Neural progenitor cell (in vitro differentiated cells): ENCODE measurements at regions not wholly inside any gene's neighbourhood (a gene's known extent, or its start where the extent isn't known, plus 50 kb on each side); places are given as distances from the start of the nearest gene placed in this dataset.

ENCODE experiments used
- DNase-seq: peaks from one replicate; pipeline ENCODE4 v3.0.0-alpha.2; 2016; ENCODE audit warnings: low spot score
- H2AFZ ChIP-seq: fragments of 200-600 bp; sonication (generic); replicated peaks from 2 replicates; pipeline ENCODE4 v1.6.1; 2016; ENCODE audit warnings: antibody characterized with exemption
- H3F3A ChIP-seq: fragments of 200-600 bp; sonication (generic); 2 replicates; pipeline ENCODE4 v1.6.1; 2016; ENCODE audit warnings: antibody characterized with exemption, low read depth
- H3K27ac ChIP-seq: fragments of 200-600 bp; sonication (generic); 2 replicates; pipeline ENCODE4 v1.5.1; 2016; ENCODE audit warnings: mild to moderate bottlenecking
- H3K27me3 ChIP-seq: fragments of 200-600 bp; sonication (generic); 2 replicates; pipeline ENCODE4 v1.6.1; 2016; ENCODE audit warnings: mild to moderate bottlenecking, moderate library complexity
- H3K36me3 ChIP-seq: fragments of 200-600 bp; sonication (generic); 2 replicates; pipeline ENCODE4 v1.5.1; 2016
- H3K4me1 ChIP-seq: fragments of 200-600 bp; sonication (generic); 2 replicates; pipeline ENCODE4 v1.6.1; 2016; ENCODE audit warnings: mixed run types
- H3K4me2 ChIP-seq: fragments of 200-600 bp; sonication (generic); 2 replicates; pipeline ENCODE4 v1.6.1; 2016
- H3K4me3 ChIP-seq: fragments of 200-600 bp; sonication (generic); 2 replicates; pipeline ENCODE4 v1.5.1; 2016
- H3K79me2 ChIP-seq: fragments of 200-600 bp; sonication (generic); 2 replicates; pipeline ENCODE4 v1.6.1; 2016; ENCODE audit warnings: low read depth
- H3K9ac ChIP-seq: fragments of 200-600 bp; sonication (generic); 2 replicates; pipeline ENCODE4 v1.6.1; 2016
- H3K9me3 ChIP-seq: fragments of 200-600 bp; sonication (generic); 2 replicates; pipeline ENCODE4 v1.5.1; 2016; ENCODE audit warnings: low read depth
- H4K20me1 ChIP-seq: fragments of 200-600 bp; sonication (generic); 2 replicates; pipeline ENCODE4 v1.6.1; 2016; ENCODE audit warnings: low read depth
- H3K27ac Mint-ChIP-seq: 3 replicates; pipeline ENCODE4 v1.8.0; 2021; ENCODE audit warnings: mixed read lengths
- H3K27me3 Mint-ChIP-seq: 2 replicates; pipeline ENCODE4 v1.8.0; 2022; ENCODE audit warnings: low read depth, mild to moderate bottlenecking, inconsistent platforms, moderate library complexity, mixed read lengths; ENCODE audit not compliant: insufficient read depth
- H3K36me3 Mint-ChIP-seq: 3 replicates; pipeline ENCODE4 v1.8.0; 2021; ENCODE audit warnings: mixed read lengths
- H3K4me1 Mint-ChIP-seq: 3 replicates; pipeline ENCODE4 v1.8.0; 2021; ENCODE audit warnings: mixed read lengths
- H3K4me3 Mint-ChIP-seq: 3 replicates; pipeline ENCODE4 v1.8.0; 2021; ENCODE audit warnings: mild to moderate bottlenecking, moderate library complexity, mixed read lengths
- H3K9me3 Mint-ChIP-seq: 3 replicates; pipeline ENCODE4 v1.8.0; 2020; ENCODE audit warnings: mixed read lengths
- CTCF ChIP-seq: fragments of 200-600 bp; sonication (generic); IDR thresholded peaks from 2 replicates; pipeline ENCODE4 v1.5.1; 2017; ENCODE audit warnings: antibody characterized with exemption, mild to moderate bottlenecking
- EZH2 ChIP-seq: fragments of 200-600 bp; sonication (generic); IDR thresholded peaks from 2 replicates; pipeline ENCODE4 v1.6.1; 2017; ENCODE audit warnings: antibody characterized with exemption, mild to moderate bottlenecking, moderate library complexity
- EZH2phosphoT487 ChIP-seq: fragments of 200-600 bp; sonication (generic); IDR thresholded peaks from 2 replicates; pipeline ENCODE4 v1.6.1; 2017; ENCODE audit warnings: antibody characterized with exemption

GRCh38 chr2:145085612-145086011 lies 565.7 kb upstream of the ZEB2 start:
- no peaks in the 10 kb centered on the region for H3K4me1 ChIP-seq
- no peaks in the 10 kb centered on the region for H3F3A ChIP-seq
- Mint-ChIP-seq H3K27ac (no peak overlapping the region), H3K4me3 (no peak overlapping the region), H3K27me3 (no peaks in the 10 kb centered on the region), H3K36me3 (no peaks in the 10 kb centered on the region), H3K9me3 (peaks cover 2% of the 10 kb centered on the region), H3K4me1 (no peaks in the 10 kb centered on the region)
- no peak overlapping the region for H3K4me2 ChIP-seq
- no peaks in the 10 kb centered on the region for H4K20me1 ChIP-seq
- H3K27ac ChIP-seq = no peak overlapping the region
- no peak for TF ChIP-seq EZH2phosphoT487
- TF ChIP-seq EZH2 = no peak
- no peak for TF ChIP-seq CTCF
- H3K27me3 ChIP-seq = no peaks in the 10 kb centered on the region
- H3K9me3 ChIP-seq = no peaks in the 10 kb centered on the region
- H3K36me3 ChIP-seq = no peaks in the 10 kb centered on the region
- DNase-seq = no peak
- no peak overlapping the region for H2AFZ ChIP-seq
- H3K79me2 ChIP-seq = no peaks in the 10 kb centered on the region
- no peak overlapping the region for H3K4me3 ChIP-seq
- no peak overlapping the region for H3K9ac ChIP-seq

GRCh38 chr2:145080426-145080825 lies 560.5 kb upstream of the ZEB2 start:
- H3K4me1 ChIP-seq = no peaks in the 10 kb centered on the region
- Mint-ChIP-seq H3K27ac (no peak overlapping the region), H3K4me3 (no peak overlapping the region), H3K9me3 (peaks cover 2% of the 10 kb centered on the region), H3K36me3 (no peaks in the 10 kb centered on the region), H3K27me3 (no peaks in the 10 kb centered on the region), H3K4me1 (no peaks in the 10 kb centered on the region)
- H3F3A ChIP-seq = no peaks in the 10 kb centered on the region
- no peaks in the 10 kb centered on the region for H3K9me3 ChIP-seq
- H3K4me3 ChIP-seq = no peak overlapping the region
- no peak overlapping the region for H3K9ac ChIP-seq
- H3K27ac ChIP-seq = no peak overlapping the region
- H2AFZ ChIP-seq = no peak overlapping the region
- no peaks in the 10 kb centered on the region for H3K27me3 ChIP-seq
- no peaks in the 10 kb centered on the region for H3K36me3 ChIP-seq
- TF ChIP-seq CTCF (no peak), EZH2 (no peak), EZH2phosphoT487 (no peak)
- no peaks in the 10 kb centered on the region for H3K79me2 ChIP-seq
- no peak overlapping the region for H3K4me2 ChIP-seq
- no peak for DNase-seq
- H4K20me1 ChIP-seq = no peaks in the 10 kb centered on the region

DNA sequence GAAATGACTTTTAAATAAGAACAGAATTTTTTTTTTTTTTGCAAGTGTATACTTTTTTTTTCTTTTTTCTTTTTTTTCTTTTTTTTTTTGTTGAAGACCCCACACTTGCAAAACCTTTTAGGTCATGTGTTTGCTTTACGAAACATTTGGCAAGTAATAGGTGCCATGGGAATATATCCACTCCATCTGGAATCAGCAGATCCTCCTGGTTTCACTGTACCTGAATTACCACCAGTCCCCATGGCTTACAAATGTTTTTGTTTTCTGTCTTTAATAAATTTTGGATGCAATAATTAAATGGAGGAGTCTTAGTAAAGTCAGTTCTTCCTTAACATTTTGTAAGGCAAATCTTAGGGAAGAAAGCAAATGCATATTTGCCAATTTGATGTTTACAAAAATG lies 559.7 kb upstream of the ZEB2 start:
- Histone ChIP-seq H3K9me3 (no peaks in the 10 kb centered on the region), H4K20me1 (no peaks in the 10 kb centered on the region), H3K4me3 (no peak overlapping the region), H3K9ac (no peak overlapping the region), H3K36me3 (no peaks in the 10 kb centered on the region), H3F3A (no peaks in the 10 kb centered on the region), H3K27me3 (no peaks in the 10 kb centered on the region), H2AFZ (no peak overlapping the region), H3K79me2 (no peaks in the 10 kb centered on the region), H3K4me2 (no peak overlapping the region), H3K27ac (no peak overlapping the region), H3K4me1 (no peaks in the 10 kb centered on the region)
- H3K27me3 Mint-ChIP-seq = no peaks in the 10 kb centered on the region
- TF ChIP-seq EZH2 (no peak), EZH2phosphoT487 (no peak), CTCF (no peak)
- H3K27ac Mint-ChIP-seq = no peak overlapping the region
- peaks cover 2% of the 10 kb centered on the region for H3K9me3 Mint-ChIP-seq
- H3K4me1 Mint-ChIP-seq = no peaks in the 10 kb centered on the region
- no peak for DNase-seq
- no peaks in the 10 kb centered on the region for H3K36me3 Mint-ChIP-seq
- H3K4me3 Mint-ChIP-seq = no peak overlapping the region

- Histone ChIP-seq H3F3A (no peaks in the 10 kb centered on the region), H3K9me3 (no peaks in the 10 kb centered on the region), H3K27ac (no peak overlapping the region), H3K79me2 (no peaks in the 10 kb centered on the region), H3K4me2 (no peak overlapping the region), H2AFZ (no peak overlapping the region), H3K27me3 (no peaks in the 10 kb centered on the region), H4K20me1 (no peaks in the 10 kb centered on the region), H3K4me3 (no peak overlapping the region), H3K9ac (no peak overlapping the region), H3K4me1 (no peaks in the 10 kb centered on the region), H3K36me3 (no peaks in the 10 kb centered on the region)
- DNase-seq = no peak
- Mint-ChIP-seq H3K4me3 (no peak overlapping the region), H3K36me3 (no peaks in the 10 kb centered on the region), H3K27ac (no peak overlapping the region), H3K4me1 (no peaks in the 10 kb centered on the region), H3K27me3 (no peaks in the 10 kb centered on the region), H3K9me3 (peaks cover 2% of the 10 kb centered on the region)
- no peak for TF ChIP-seq CTCF
- TF ChIP-seq EZH2phosphoT487 = no peak
- no peak for TF ChIP-seq EZH2
These were observed 559.0 kb upstream of the ZEB2 start for GRCh38 chr2:145078923-145079322.
